ENCODE measurements at regions not wholly inside any gene's neighbourhood (a gene's known extent, or its start where the extent isn't known, plus 50 kb on each side); places are given as distances from the start of the nearest gene placed in this dataset.
"Not testable (repeated sequence)": the region's sequence is repeated elsewhere in the genome, so short reads cannot be mapped to it uniquely, and the experiment has no call there.

DNA sequence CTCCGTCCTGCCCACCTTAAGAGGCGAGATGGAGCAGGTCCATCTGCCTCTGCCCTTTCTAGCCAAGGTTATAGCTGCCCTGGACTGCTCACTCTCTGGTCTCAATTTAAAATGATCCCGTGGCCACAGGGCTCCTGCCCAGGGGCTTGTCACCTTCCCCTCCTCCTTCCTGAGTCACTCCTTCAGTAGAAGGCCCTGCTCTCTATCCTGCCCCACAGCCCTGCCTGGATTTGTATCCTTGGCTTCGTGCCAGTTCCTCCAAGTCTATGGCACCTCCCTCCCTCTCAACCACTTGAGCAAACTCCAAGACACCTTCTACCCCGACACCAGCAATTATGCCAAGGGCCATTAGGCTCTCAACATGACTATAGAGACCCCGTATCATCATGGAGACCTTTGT lies 105.3 kb upstream of the PZP start:
- DNase-seq (ENCODE audit: extremely low read depth, low read depth, low spot score): not testable (repeated sequence)

DNA sequence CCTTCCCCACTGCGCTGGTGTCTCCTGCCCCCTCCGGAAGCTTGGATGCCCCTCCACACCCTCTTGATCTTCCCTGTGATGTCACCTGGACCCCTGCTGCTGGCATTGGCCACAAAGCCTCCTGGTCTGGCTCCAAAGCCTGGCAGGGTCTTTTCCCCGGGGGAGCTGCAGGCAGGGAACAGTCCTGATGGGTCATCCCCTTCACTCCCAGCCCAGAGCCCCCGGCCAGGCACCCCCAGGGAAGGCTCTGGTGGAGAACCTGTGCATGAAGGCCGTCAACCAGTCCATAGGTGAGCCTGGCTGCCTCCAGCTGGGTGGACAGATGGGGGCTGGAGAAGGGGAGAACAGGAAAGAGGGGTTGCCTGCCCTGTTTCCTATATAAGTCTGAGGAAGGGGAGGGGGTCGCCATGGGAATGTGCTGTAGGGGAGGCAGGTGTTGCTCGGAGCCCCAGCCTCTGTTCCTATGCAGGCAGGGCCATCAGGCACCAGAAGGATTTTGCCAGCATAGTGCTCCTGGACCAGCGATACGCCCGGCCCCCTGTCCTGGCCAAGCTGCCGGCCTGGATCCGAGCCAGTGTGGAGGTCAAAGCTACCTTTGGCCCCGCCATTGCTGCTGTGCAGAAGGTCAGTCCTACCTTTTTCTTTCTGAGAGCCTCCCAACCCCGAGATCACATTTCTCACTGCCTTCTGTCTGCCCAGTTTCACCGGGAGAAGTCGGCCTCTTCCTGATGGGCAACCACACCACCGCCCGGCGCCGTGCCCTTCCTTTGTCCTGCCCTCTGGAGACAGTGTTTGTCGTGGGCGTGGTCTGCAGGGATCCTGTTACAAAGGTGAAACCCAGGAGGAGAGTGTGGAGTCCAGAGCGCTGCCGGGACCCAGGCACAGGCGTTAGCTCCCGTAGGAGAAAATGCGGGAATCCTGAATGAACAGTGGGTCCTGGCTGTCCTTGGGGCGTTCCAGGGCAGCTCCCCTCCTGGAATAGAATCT lies 104.5 kb upstream of the PZP start:
- DNase-seq (ENCODE audit: extremely low read depth, low read depth, low spot score): not testable (repeated sequence)

GRCh38 chr12:9311454-9311853 lies 103.3 kb upstream of the PZP start:
- DNase-seq (ENCODE audit: extremely low read depth, low read depth, low spot score): not testable (repeated sequence)

DNA sequence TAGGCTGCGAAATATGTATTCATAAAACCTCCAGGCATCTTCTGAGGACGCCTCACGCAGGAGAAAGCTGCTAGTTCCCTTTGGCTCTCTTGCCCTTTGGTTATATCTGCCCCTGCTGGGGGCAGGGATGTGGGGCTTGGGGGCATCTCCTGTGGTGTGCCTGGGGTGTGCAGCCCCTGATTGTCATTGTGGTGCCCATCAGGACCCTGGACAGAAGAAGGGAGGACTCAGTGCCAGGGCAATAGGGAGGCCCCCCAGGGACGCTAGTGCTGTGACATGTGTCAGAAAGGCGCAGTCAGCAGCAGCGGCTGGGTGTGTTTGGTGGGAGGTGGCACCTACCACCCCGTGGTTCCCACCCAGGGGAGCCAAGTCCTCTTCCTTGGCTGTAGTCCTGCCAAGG lies 102.5 kb upstream of the PZP start:
- DNase-seq (ENCODE audit: extremely low read depth, low read depth, low spot score): not testable (repeated sequence)

- DNase-seq (ENCODE audit: extremely low read depth, low read depth, low spot score): not testable (repeated sequence)
Measured at GRCh38 chr12:9309749-9310148, 101.6 kb upstream of the PZP start.

DNA sequence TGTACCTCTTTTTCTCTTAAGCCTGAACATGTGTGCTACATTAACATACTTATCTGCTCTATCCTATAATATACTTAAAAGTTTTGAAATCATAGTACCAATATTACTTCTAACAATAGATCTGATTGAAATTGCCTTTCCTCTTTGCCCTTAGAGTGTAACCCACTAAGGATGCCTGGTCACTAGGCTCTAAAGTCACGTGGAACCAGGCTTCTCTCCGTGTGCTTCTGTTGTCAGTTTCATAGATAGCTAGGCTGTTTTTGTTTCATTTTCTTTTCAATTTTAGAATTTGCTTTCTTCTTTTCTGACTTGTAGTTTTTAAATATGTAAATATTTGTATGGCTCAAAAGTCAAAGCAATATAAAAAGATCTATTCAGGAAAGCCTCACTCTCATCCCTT lies 100.5 kb upstream of the PZP start:
- not testable (repeated sequence) for DNase-seq (ENCODE audit: extremely low read depth, low read depth, low spot score)

DNA sequence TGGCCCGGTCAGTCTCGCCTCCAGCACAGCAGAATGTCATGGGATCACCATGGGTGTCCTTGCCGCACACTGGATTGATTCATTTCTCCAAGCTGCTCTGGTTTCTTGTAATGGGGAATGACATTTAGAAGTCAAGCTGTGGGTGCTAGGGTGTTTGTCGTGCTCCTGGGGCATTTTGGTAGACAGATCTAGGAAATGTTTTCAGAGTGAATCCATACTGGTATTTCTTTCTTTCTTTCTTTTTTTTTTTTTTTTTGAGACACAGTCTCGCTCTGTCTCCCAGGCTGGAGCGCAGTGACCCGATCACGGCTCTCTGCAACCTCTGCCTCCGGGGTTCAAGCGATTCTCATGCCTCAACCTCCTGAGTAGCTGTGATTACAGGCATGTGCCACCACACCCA lies 100.0 kb upstream of the PZP start:
- DNase-seq (ENCODE audit: extremely low read depth, low read depth, low spot score): not testable (repeated sequence)

- DNase-seq (ENCODE audit: extremely low read depth, low read depth, low spot score): not testable (repeated sequence)
Measured at GRCh38 chr12:9307255-9307654, 99.1 kb upstream of the PZP start.

DNA sequence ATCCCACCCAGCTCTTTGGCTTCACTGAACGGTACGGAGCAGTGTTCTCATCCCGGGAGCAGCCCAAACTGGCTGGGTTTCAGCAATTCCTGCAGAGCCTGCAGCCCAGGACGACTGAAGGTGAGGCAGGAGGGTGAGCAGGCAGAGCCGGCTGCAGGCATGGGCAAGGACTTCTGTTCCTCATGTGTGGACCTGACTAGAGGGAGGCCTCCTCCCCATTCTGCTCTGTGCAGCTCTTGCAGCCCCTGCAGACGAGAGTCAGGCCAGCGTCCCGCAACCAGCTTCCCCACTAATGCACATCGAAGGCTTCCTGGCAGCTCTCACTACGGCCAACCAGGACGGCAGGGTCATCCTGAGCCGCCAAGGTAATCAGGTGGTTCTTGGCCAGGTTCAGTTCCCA lies 97.8 kb upstream of the PZP start:
- not testable (repeated sequence) for DNase-seq (ENCODE audit: extremely low read depth, low read depth, low spot score)

DNA sequence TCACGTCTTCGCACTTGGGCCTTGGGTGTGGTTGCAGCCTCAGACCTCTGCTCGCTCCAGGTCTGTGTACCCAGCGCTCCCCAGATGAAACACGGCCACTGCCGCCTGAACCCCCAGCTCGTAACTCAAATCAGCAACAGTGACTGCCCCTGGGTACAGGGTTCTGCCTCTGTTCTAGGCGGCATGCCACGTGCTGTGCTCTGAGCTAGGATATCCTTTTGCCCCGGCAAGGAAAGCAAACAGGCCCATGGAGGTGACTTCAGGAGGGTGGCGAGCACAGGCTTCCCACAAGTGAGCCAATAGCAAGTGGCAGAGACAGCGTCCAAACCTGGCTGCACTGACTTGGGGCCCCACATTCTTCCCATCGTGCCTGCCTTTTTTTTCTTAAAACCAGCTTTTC lies 96.3 kb upstream of the PZP start:
- not testable (repeated sequence) for DNase-seq (ENCODE audit: extremely low read depth, low read depth, low spot score)

- not testable (repeated sequence) for DNase-seq (ENCODE audit: extremely low read depth, low read depth, low spot score)
Measured at GRCh38 chr12:9295872-9296271, 87.7 kb upstream of the PZP start.

DNA sequence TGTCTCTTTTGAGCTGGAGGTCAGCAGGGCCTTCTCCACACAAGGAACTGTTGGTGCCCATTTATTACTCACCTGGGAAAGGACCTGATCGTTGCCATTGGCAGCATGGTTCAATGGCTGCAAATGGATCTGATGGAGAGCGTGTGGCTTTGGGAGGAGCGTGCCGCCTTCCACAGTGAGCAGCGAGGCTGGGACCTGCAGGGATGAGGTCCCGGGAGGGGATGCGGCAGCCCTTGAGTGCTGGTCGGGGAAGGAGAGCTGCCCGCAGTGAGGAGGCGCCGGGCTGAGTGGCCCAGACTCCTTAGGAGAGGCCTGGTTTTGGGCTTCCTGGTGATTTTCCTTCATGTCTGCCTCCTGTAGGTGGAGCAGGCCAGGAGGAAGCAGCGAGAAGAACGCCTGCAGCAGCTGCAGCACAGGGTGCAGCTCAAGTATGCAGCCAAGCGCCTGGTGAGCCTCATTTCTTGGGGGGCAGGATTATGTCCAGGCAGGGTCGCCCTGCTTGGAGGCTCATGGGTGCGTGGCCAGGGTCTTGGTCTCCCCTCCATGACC lies 86.0 kb upstream of the PZP start:
- not testable (repeated sequence) for DNase-seq (ENCODE audit: extremely low read depth, low read depth, low spot score)

DNA sequence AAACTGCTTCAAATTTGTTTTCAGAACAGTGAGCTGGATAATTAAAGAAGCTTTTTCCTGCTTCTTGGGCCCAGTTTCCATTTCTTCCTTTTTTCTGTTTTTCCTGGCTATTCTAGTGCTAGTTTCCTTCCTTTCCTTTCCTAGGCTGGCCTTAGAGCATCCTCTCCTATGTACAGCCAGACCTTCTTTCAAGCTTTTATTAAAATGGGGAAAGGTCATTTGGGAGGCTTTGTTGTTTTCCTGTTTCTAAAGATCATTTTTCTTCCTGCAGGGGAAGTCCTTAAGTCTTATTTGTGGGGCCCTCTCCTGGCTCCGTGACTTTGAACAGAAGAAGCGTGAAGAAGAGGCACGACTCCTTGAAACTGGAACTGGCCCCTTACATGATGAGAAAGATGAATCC lies 85.2 kb upstream of the PZP start:
- not testable (repeated sequence) for DNase-seq (ENCODE audit: extremely low read depth, low read depth, low spot score)

- not testable (repeated sequence) for DNase-seq (ENCODE audit: extremely low read depth, low read depth, low spot score)
Measured at GRCh38 chr12:9289984-9290383, 81.8 kb upstream of the PZP start.

- DNase-seq (ENCODE audit: extremely low read depth, low read depth, low spot score): not testable (repeated sequence)
Measured at GRCh38 chr12:9284724-9285123, 76.5 kb upstream of the PZP start.

DNA sequence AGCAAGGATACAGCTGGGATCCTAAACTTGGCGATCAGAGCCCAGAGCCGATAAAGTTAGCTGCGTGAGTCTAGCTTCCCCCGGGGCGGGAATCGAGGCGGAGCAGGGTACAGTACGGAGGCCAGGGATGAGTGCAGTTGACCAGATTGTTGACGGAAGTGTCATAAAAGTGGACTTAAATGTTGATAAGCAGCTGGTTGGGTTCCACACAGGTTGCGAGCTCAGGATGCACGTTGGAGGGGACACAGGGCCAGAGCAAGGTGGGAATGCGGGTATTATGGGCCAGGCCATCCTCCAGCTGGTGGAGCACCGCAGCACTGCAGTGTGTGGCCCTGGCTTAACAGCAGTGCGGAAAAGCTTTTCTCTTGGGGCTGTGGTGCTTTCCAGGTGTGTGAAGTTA lies 76.0 kb upstream of the PZP start:
- not testable (repeated sequence) for DNase-seq (ENCODE audit: extremely low read depth, low read depth, low spot score)

DNA sequence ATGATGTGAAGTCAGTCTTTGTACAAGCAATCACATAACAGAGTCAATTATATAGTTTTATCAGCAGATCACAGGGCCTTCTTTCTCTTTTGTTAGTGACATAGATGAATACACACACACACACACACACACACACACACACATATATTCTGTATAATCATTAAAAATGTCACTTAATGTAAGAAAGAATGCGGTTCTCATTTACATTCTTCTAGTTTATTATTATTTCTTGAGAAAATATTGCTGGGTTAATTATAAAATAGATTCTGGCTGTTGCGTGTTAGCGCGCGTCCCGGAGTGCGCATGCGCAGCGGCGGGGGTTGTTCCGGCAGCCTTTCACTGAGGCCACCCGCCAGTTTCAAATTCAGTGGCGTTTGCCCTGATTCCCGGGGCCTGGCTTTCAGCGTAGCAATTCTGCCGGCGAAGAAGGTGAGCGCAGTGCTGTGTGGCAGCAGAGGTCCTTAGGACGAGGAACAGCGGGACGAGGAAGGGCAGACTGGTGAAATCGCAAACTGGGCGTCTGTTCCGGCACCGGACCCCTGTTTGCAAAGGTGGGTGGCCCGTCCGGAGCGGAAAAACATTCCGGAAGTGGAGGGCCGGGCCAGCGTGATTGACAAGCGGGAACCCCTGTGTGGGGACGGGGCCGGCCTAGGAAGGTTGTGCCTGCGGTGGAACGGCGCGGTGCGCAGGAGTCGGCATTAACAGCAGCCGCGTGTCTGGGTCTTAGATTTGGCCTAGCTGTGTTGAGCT lies 75.3 kb upstream of the PZP start:
- DNase-seq (ENCODE audit: extremely low read depth, low read depth, low spot score): peak; percentile 34

GRCh38 chr12:9276990-9277389 lies 68.8 kb upstream of the PZP start:
- DNase-seq (ENCODE audit: extremely low read depth, low read depth, low spot score): no peak

GRCh38 chr12:9273276-9273675 lies 65.1 kb upstream of the PZP start:
- no peak for DNase-seq (ENCODE audit: extremely low read depth, low read depth, low spot score)

DNA sequence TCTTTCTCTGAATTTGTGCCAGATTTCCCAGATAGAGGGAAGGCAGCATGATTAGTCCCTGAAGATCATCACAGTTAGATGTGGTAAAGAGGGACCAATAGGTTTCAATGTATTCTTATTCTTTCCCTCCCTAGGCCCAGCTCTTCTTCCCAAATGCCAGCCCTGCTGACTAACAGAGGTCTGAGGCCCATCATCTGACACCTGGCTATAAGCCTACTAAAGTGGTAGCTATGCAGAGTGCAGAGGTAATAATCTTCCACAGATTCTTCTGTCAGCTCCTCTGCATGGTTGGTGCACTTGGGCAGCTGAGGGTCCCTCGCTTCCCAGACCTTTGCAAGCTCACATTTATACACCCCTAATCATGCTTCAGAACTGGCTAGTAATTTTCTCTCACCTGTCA lies 63.7 kb upstream of the PZP start:
- no peak for DNase-seq (ENCODE audit: extremely low read depth, low read depth, low spot score)

DNA sequence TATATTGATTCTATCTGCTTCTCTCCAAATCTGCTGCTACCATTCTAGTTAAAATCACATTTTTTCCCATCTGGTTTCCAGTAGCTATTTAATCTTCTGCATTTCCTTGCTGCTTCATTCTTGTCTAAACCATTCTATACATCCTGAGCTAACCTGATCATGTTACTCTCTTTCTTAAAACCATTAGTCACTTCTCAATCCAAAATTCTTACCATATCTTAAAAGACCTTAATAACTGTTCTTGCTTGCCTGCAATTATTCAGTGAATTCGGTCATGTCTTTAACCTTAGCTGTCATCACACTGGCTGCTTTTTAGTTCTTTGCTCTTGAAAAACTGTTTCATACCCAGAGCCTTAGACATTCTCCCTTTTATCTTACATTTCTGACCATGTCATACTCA lies 56.4 kb upstream of the PZP start:
- no peak for DNase-seq (ENCODE audit: extremely low read depth, low read depth, low spot score)

Measured in glomerular endothelial cell (primary cell).